Umbilical cord (tissue), 1 donor: ENCODE measurements at regions not wholly inside any gene's neighbourhood (a gene's known extent, or its start where the extent isn't known, plus 50 kb on each side); places are given as distances from the start of the nearest gene placed in this dataset.
A peak's percentile ranks its signal among the peaks of the same experiment; 100 is the strongest.

Source experiments
- DNase-seq: peaks from one replicate; pipeline ENCODE4 v3.0.0-alpha.2; 2015; ENCODE audit warnings: low spot score

DNA sequence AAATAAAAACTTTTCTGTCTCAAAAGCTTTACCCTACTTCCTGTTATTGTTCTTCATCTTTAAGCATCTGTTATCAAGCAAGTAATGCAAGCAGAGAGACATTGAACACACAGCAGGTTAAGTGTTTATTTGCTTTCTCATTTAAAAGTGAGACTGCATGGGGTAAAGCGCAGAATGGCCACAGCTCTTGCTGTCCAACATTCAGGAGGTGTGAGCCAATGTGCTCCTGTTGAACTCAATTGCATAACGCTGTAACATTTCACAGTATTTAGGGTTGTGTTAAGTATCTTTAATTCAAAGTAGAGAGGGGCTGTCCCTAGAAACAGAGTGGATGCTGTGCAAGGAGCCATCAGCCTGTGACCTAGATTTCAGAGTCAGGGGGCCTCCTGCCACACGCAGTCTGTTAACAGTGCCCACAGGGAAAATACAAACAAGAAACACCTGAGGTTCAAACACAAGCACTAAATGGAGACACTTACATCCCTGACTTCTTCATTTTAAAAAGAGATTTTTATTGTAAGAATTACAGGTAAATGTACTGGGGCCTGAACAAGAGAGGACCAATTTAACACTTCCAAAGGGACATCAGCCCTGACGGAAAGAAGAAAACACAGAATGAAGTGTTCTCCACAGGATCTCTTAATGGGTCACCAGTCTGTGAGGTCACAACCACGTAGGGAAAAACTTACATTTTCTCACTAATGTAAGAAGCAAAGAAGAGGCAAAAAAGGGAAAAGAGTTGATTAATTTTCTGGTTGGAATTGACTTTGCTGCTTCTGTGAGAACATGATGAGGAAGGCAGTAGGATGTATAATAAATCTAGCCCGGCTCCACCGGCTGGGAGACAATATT, 815.1 kb downstream of the VGLL3 start:
- no peak for DNase-seq

DNA sequence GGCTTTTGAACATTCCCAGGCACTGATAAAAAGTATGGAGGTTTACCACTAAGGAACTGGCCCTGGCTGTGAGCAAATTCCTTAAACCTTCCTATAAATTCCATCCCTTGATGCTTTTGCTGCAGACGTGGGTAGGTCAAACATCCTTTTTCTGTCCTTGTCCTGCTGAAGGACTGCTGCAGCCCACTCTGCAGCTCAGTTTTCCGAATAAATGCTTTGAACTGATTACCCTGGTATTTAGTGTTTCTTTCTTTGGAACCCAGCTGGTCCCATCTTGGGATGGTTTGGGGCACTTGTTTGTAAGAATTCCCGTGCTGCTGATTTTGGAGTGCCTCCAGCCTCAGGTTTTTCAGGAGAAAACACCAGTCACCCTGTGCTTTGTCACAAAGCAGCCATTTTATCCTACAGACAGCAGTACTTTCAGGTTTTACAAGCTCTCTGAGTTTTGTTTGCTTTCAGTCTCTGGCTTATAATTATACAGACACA, 815.9 kb downstream of the VGLL3 start:
- DNase-seq = peak; percentile 51

DNA sequence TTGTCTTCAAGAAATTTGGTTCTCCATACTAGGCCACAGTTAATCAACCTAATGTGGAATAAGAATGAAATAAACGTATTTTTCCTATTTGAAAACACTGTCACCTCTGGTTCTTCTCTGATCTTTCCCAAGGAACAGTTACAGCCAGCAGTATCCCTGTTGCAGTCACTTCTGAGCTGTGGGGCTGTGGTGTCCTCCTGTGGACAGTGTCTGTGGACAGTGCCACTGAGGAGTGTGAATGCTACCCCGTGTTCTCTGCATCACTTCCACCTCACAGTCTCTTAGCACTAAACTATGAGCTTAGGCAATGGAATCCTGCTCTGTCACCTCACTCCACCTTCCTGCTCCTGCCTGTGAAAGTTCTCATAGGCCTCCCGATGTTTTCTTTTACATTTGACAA, 817.5 kb downstream of the VGLL3 start:
- DNase-seq = no peak

DNA sequence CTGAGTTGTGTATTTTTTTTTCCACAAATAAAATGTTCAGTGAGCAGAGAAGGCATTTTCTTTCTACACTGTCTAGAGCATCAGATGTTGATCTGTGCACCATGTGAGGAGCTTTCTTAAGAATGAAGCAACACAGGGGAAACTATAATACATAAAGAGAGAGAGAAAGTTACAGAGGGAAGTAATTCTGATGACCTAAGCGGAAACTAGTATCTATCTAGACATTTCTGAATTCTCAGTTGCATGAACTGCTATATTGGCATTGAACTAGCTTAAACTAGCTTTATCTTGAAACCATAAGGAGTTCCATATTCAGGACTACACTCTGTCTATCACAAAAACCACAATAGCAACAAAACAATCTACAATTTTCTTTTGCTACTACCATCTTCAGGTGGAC, 822.4 kb downstream of the VGLL3 start:
- DNase-seq = no peak

DNA sequence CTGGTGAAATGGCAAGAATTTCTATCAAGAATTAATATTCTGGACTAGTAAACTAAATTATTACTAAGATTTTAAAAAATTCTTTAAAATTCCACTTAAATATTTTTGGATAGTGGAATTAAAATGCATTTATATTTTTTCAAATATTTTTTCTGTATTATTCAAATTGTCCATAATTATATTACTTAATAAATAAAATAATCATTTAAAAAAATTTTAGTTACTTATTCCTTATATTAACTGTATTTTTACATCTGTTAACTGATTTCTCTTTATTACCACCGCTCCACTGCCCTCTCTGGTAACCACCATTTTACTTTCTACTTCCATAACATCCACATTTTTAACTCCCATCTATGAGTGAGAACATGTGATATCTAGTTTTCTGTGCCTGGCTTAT, 828.4 kb downstream of the VGLL3 start:
- DNase-seq = no peak

DNA sequence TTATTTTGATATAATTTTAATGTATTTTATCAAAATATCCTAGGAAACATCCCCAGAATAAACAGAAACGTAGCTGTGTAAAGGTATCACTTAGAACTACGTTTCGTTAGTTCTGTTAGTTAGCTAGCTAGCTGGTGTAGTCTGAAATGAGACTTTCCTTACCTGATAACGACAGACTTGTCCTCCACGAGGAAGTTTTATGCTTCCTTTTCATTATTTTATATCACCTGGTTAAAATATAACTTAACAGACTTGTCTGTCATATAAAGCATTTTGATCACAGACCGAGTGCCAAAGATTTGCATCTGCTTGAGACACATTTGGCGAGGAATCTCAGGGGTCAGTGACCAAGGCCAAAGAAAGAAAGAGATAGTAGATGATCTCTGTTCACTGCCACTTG, 829.5 kb downstream of the VGLL3 start:
- no peak for DNase-seq

DNA sequence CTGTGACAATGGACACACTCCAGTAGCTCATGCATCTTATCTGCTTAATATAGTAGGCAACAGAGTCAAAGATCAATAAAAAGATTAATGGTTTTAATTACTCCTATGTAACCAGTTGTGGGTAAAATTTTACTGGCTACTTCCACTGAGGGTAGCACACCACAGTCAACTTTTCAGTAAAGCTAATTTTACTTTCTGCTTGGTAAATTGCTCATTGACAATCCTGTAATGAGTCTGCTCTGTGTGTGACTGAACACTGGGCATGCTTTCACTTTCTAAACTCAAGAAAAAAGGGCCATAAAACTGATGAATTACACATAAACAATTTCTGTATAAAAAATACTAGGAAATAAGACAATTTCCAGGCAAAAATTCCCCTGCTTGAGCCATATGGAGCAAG, 838.3 kb downstream of the VGLL3 start:
- DNase-seq = no peak

DNA sequence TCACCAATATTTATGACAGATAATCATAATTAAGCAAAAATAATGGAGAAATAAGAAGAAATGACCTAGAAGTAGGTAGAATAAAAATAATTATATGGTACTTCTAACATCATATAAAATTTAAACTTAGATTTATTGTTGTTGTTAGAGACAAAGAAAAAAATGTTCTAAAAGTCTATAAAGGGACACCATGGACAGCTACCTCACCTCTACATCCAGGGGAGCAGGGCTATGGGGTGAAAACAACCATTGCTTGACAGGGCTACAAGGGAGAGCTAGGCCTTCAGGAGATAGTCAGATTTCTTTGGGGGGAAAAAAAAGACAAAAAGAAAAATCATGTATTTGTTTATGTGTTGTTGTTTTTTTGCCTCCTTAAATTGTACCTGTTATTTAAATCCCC, 841.9 kb downstream of the VGLL3 start:
- no peak for DNase-seq

DNA sequence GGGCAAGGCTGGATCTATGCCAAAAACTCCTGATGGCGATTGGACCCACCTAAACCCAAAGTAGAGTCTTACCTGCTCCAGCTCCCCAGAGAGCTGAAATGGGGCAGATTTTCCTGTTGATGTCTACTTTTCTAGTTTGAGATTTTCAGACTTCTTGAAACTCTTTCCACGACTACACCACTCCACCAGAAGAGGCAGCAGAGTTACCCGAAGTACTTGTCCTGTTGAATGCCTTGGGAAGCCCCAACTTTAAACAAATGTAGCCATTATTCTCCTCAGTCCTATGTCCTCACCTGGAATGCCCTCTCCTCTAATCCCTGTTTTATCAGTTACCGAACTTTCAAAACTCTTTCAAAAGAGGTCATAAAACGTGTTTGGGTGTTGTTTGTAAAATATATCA, 843.8 kb downstream of the VGLL3 start:
- DNase-seq = no peak

DNA sequence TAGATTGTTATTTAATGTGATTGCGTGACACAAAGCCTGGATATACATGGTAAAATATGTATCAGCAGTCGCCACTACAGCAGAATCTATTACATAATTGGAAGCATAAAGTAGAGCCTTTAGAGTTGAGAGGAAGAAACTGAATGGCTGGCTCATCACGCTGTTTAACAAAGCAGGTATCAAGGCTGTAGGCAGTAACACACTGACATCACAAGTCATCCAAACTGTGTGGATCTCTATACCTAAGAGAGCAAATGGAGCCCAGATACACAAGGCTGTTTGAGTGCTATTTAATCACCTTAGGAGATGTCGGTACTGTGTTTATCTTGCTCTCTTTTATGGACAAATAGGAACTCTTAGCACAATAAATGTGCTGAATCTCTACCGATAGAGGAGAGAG, 864.4 kb downstream of the VGLL3 start:
- DNase-seq = no peak
